ENCODE measurements at regions not wholly inside any gene's neighbourhood (a gene's known extent, or its start where the extent isn't known, plus 50 kb on each side); places are given as distances from the start of the nearest gene placed in this dataset.

GRCh38 chr10:53314876-53315275, 542.3 kb upstream of the MBL2 start:
- no peak for TF ChIP-seq POLR2A (IDR thresholded peaks at IDR 0.05)
- no peak for TF ChIP-seq CTCF (IDR thresholded peaks at IDR 0.05)

Data from heart left ventricle (tissue), 13 donors.